H1 (cell line): ENCODE measurements at regions not wholly inside any gene's neighbourhood (a gene's known extent, or its start where the extent isn't known, plus 50 kb on each side); places are given as distances from the start of the nearest gene placed in this dataset.

ENCODE experiments used
- CEBPB ChIP-seq: IDR thresholded peaks from 2 replicates; pipeline ENCODE4 v1.6.1; 2012; ENCODE audit warnings: low read depth, low read length
- CHD7 ChIP-seq: fragments of 300-600 bp; sonication (generic); IDR thresholded peaks from 2 replicates; pipeline ENCODE4 v1.7.1; 2012; ENCODE audit warnings: low read length, moderate library complexity, mild to moderate bottlenecking, inconsistent platforms; ENCODE audit not compliant: insufficient replicate concordance
- KDM5A ChIP-seq: fragments of 200-600 bp; IDR thresholded peaks from 2 replicates; pipeline ENCODE4 v1.7.1; 2012; ENCODE audit warnings: mild to moderate bottlenecking, low read length, inconsistent platforms, mixed read lengths
- SUZ12 ChIP-seq: fragments of 200-600 bp; sonication (generic); IDR thresholded peaks from 2 replicates; pipeline ENCODE4 v1.6.1; 2012; ENCODE audit warnings: mild to moderate bottlenecking, inconsistent platforms, low read length, moderate library complexity, mixed read lengths
- TAF7 ChIP-seq: optimal IDR thresholded peaks from 2 replicates; pipeline ENCODE3; 2011; ENCODE audit warnings: low read depth, mild to moderate bottlenecking, inconsistent platforms, low read length, moderate library complexity, borderline replicate concordance
- ZNF274 ChIP-seq: IDR thresholded peaks from 2 replicates; pipeline ENCODE4 v1.7.0; 2012; ENCODE audit warnings: low read length, borderline replicate concordance; ENCODE audit errors: extremely low read depth
- TF ChIP-seq, protein P1 (sequence below): IDR thresholded peaks from 2 replicates; pipeline ENCODE4 v1.6.1; 2011; ENCODE audit warnings: low read depth, mild to moderate bottlenecking, low read length; ENCODE audit not compliant: insufficient read depth
- TF ChIP-seq, protein P2 (sequence below): IDR thresholded peaks from 2 replicates; pipeline ENCODE4 v1.6.1; 2012; ENCODE audit warnings: inconsistent platforms

DNA sequence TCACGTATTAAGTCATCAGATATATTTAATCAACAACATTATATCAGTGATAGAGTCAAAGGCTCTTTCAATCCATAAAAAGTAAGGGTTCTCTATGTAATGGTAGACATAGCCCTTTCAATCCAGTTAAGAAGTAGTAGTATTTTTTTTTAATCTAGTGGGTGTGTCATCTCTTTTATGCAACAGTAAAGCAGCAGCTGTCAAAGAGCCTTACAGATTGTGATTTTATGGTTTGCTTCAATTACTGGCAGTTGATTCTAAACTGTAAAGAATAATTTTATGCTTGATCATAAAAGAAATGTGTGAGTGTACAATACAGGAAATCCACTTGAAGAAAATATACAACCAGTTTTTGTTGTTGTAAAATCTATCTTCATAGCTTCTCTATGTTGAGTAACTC is 902.6 kb upstream of the MBL2 start (continued):
- TF ChIP-seq CHD7 (no peak), ZNF274 (no peak), TAF7 (no peak), SUZ12 (no peak), CEBPB (no peak), KDM5A (no peak)
- TF ChIP-seq, protein P1, sequence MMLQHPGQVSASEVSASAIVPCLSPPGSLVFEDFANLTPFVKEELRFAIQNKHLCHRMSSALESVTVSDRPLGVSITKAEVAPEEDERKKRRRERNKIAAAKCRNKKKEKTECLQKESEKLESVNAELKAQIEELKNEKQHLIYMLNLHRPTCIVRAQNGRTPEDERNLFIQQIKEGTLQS, result no peak
- TF ChIP-seq, protein P2, sequence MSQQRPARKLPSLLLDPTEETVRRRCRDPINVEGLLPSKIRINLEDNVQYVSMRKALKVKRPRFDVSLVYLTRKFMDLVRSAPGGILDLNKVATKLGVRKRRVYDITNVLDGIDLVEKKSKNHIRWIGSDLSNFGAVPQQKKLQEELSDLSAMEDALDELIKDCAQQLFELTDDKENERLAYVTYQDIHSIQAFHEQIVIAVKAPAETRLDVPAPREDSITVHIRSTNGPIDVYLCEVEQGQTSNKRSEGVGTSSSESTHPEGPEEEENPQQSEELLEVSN, result no peak
